GM10248 (cell line): ENCODE measurements at regions not wholly inside any gene's neighbourhood (a gene's known extent, or its start where the extent isn't known, plus 50 kb on each side); places are given as distances from the start of the nearest gene placed in this dataset.

Experiments used
- CTCF ChIA-PET: fragments of 300-600 bp; sonication (Branson Sonifier 250); formaldehyde crosslinking; extraction: SDS; loops from one replicate; lab custom pipeline; 2021; ENCODE audit warnings: antibody characterized with exemption; lab: Yijun Ruan, JAX
- POLR2A ChIA-PET: fragments of 350-650 bp; sonication (Branson Sonifier 250); formaldehyde crosslinking; extraction: SDS; loops from one replicate; lab custom pipeline; 2020; ENCODE audit warnings: antibody characterized with exemption; lab: Yijun Ruan, JAX
- DNase-seq: peaks from one replicate; pipeline ENCODE4 v3.0.0; 2012; ENCODE audit errors: extremely low spot score
- CTCF ChIP-seq: IDR thresholded peaks from 2 replicates; pipeline ENCODE4 v1.5.1; 2012; ENCODE audit warnings: mild to moderate bottlenecking, low read depth; ENCODE audit errors: extremely low read depth, missing control alignments, control extremely low read depth

- POLR2A ChIA-PET, result no interaction called here
- DNase-seq, result no peak
Observed at GRCh38 chr18:42392416-42392815, 437.4 kb downstream of the PIK3C3 start.

GRCh38 chr18:42392926-42393325 lies 437.9 kb downstream of the PIK3C3 start:
- no peak for DNase-seq
- CTCF ChIA-PET, result no interaction called here
- POLR2A ChIA-PET, result no interaction called here
- no peak for TF ChIP-seq CTCF

More at GRCh38 chr18:42392416-42392815, 437.4 kb downstream of the PIK3C3 start:
- CTCF ChIA-PET, result no interaction called here
- no peak for TF ChIP-seq CTCF

- POLR2A ChIA-PET, result no interaction called here
- CTCF ChIA-PET, result no interaction called here
- no peak for DNase-seq
- TF ChIP-seq CTCF, result no peak
Observed at GRCh38 chr18:42394238-42394637, 439.2 kb downstream of the PIK3C3 start.

- no peak for TF ChIP-seq CTCF
- CTCF ChIA-PET, result interaction anchor here (1.5 kb wide), 1 partner anchor 14 kb away, joined by 4 read pairs; no protein-coding TSS in a partner anchor
- DNase-seq, result no peak
- POLR2A ChIA-PET, result no interaction called here
Observed at GRCh38 chr18:42401131-42401673, 446.2 kb downstream of the PIK3C3 start.

GRCh38 chr18:42404151-42404550 lies 449.1 kb downstream of the PIK3C3 start:
- ChIA-PET POLR2A (no interaction called here), CTCF (no interaction called here)

GRCh38 chr18:42409005-42409404 lies 454.0 kb downstream of the PIK3C3 start:
- ChIA-PET CTCF (no interaction called here), POLR2A (no interaction called here)

More at GRCh38 chr18:42404151-42404550, 449.1 kb downstream of the PIK3C3 start:
- DNase-seq, result no peak
- no peak for TF ChIP-seq CTCF

More at GRCh38 chr18:42409005-42409404, 454.0 kb downstream of the PIK3C3 start:
- no peak for DNase-seq
- no peak for TF ChIP-seq CTCF
